A673 (cell line): ENCODE measurements at regions not wholly inside any gene's neighbourhood (a gene's known extent, or its start where the extent isn't known, plus 50 kb on each side); places are given as distances from the start of the nearest gene placed in this dataset.

Source experiments
- CTCF ChIP-seq: fragments of 300-800, 200-600 bp; sonication (generic); conservative IDR thresholded peaks from 2 replicates; pipeline ENCODE4 v1.5.1; 2017; ENCODE audit warnings: low read depth, mild to moderate bottlenecking, antibody characterized with exemption, low read length, moderate library complexity, mixed read lengths
- EZH2 ChIP-seq: fragments of 200-600 bp; sonication (generic); IDR thresholded peaks from 2 replicates; pipeline ENCODE4 v1.6.1; 2017; ENCODE audit warnings: borderline replicate concordance, low read depth, mild to moderate bottlenecking, mixed read lengths, antibody characterized with exemption, low read length; ENCODE audit not compliant: poor library complexity, severe bottlenecking

- TF ChIP-seq CTCF (no peak), EZH2 (no peak)
Measured at GRCh38 chr12:126518596-126519200, 1453.5 kb downstream of the AACS start.
